ENCODE measurements at regions not wholly inside any gene's neighbourhood (a gene's known extent, or its start where the extent isn't known, plus 50 kb on each side); places are given as distances from the start of the nearest gene placed in this dataset.

- no peak for TF ChIP-seq ZSCAN29 (CRISPR knock-in tag; conservative IDR thresholded peaks at IDR 0.05)
- TF ChIP-seq MTA1 (CRISPR knock-in tag; IDR thresholded peaks at IDR 0.05; ENCODE audit: borderline replicate concordance), result no peak
- no peak for TF ChIP-seq EP300 (IDR thresholded peaks at IDR 0.05; ENCODE audit: low read depth in 2 of 2, low read length in 2 of 2)
- no peak for TF ChIP-seq EP300 (CRISPR knock-in tag; IDR thresholded peaks at IDR 0.05; ENCODE audit: borderline replicate concordance)
These were observed 116.1 kb downstream of the VEGFA start for GRCh38 chr6:43886067-43886461.
